Upper lobe of left lung (tissue), 6 donors: ENCODE measurements at regions not wholly inside any gene's neighbourhood (a gene's known extent, or its start where the extent isn't known, plus 50 kb on each side); places are given as distances from the start of the nearest gene placed in this dataset.

ENCODE experiments used
- ATAC-seq, 2 donors: fragments of 200-7000 bp; cut with Tn5 transposase; one replicate each; pipeline ENCODE4 v1.9.1; 2022; ENCODE audit warnings: mild to moderate bottlenecking in 2 of 2, moderate library complexity in 2 of 2; ENCODE audit not compliant: low FRiP score in 2 of 2
- DNase-seq, 2 donors: peaks; one replicate each; pipeline ENCODE4 v3.0.0-alpha.2; 2019 to 2020
- H3K27ac ChIP-seq, 4 donors: fragments of 200-600 bp; sonication (generic); one replicate each; pipeline ENCODE4 v1.5.1; 2016 to 2019
- H3K27me3 ChIP-seq, 4 donors: fragments of 200-600 bp; sonication (generic); one replicate each; pipeline ENCODE4 v1.5.1; 2017 to 2019
- H3K36me3 ChIP-seq, 4 donors: fragments of 200-600 bp; sonication (generic); one replicate each; pipeline ENCODE4 v1.5.1; 2016 to 2019
- H3K4me1 ChIP-seq, 4 donors: fragments of 200-600 bp; sonication (generic); one replicate each; pipeline ENCODE4 v1.5.1; 2018 to 2019
- H3K4me3 ChIP-seq, 4 donors: fragments of 200-600 bp; sonication (generic); one replicate each; pipeline ENCODE4 v1.5.1; 2017 to 2019; ENCODE audit warnings: mild to moderate bottlenecking in 2 of 4, moderate library complexity in 1 of 4
- H3K9me3 ChIP-seq, 4 donors: fragments of 200-600 bp; sonication (generic); one replicate each; pipeline ENCODE4 v1.5.1; 2018 to 2019
- CTCF ChIP-seq, 6 experiments: fragments of 450-650 bp in 4 of 6; fragments of 200-600 bp in 2 of 6; sonication (generic) in 2 of 6; IDR thresholded peaks; one replicate each; pipeline ENCODE4 v1.5.1; 2016 to 2019; ENCODE audit warnings: antibody characterized with exemption in 6 of 6
- EP300 ChIP-seq, 4 donors: sonication (generic); formaldehyde crosslinking; IDR thresholded peaks; one replicate each; pipeline ENCODE4 v1.5.1; 2017; ENCODE audit warnings: antibody characterized with exemption in 4 of 4, control low read depth in 2 of 4
- POLR2A ChIP-seq, 4 donors: fragments of 450-650 bp; IDR thresholded peaks; one replicate each; pipeline ENCODE4 v1.5.1; 2016 to 2017; ENCODE audit warnings: antibody characterized with exemption in 4 of 4, mild to moderate bottlenecking in 2 of 4
- POLR2AphosphoS5 ChIP-seq, 2 donors: sonication (generic); formaldehyde crosslinking; IDR thresholded peaks; one replicate each; pipeline ENCODE4 v1.5.1; 2017; ENCODE audit warnings: antibody characterized with exemption in 2 of 2
- WGBS, 2 donors: methylation state at CpG; one replicate each; pipeline ENCODE4 v1.1.5; 2017 to 2018; 5-methylcytosine and 5-hydroxymethylcytosine counted together
- donor health status: DM: no; HTN: no; CAD: no; lungs with moderate emphysema.
- donor health status: DM: no; HTN: yes; CAD: no; lungs with severe emphysema.

GRCh38 chr6:167555836-167556235, 230.9 kb downstream of the TTLL2 start:
- Histone ChIP-seq H3K4me1 (peaks cover 10 to 11% (median 11%) of the 10 kb centered on the region in 4 donors), H3K27ac (no peak overlapping the region), H3K27me3 (no peaks in the 10 kb centered on the region), H3K9me3 (peaks cover 0 to 10% (median 0%) of the 10 kb centered on the region in 4 donors), H3K36me3 (no peaks in the 10 kb centered on the region), H3K4me3 (no peak overlapping the region)
- no peak for ATAC-seq
- TF ChIP-seq CTCF (IDR thresholded peaks at IDR 0.05) (no peak), POLR2A (IDR thresholded peaks at IDR 0.05) (no peak), EP300 (IDR thresholded peaks at IDR 0.05) (no peak), POLR2AphosphoS5 (IDR thresholded peaks at IDR 0.05) (no peak)
- DNase-seq: no peak

GRCh38 chr6:167557675-167558074, 232.8 kb downstream of the TTLL2 start:
- peaks cover 0 to 10% (median 0%) of the 10 kb centered on the region in 4 donors for H3K9me3 ChIP-seq
- 89 to 96% methylated on average over 5 of the region's 5 CpGs for whole genome bisulfite sequencing, 2 donors
- no peak for ATAC-seq
- H3K27ac ChIP-seq: no peak overlapping the region
- H3K4me3 ChIP-seq: no peak overlapping the region
- no peaks in the 10 kb centered on the region for H3K36me3 ChIP-seq
- TF ChIP-seq EP300 (IDR thresholded peaks at IDR 0.05) (no peak), POLR2AphosphoS5 (IDR thresholded peaks at IDR 0.05) (no peak), POLR2A (IDR thresholded peaks at IDR 0.05) (no peak), CTCF (IDR thresholded peaks at IDR 0.05) (no peak)
- H3K27me3 ChIP-seq: no peaks in the 10 kb centered on the region
- H3K4me1 ChIP-seq: no peaks in the 10 kb centered on the region
- no peak for DNase-seq

DNA sequence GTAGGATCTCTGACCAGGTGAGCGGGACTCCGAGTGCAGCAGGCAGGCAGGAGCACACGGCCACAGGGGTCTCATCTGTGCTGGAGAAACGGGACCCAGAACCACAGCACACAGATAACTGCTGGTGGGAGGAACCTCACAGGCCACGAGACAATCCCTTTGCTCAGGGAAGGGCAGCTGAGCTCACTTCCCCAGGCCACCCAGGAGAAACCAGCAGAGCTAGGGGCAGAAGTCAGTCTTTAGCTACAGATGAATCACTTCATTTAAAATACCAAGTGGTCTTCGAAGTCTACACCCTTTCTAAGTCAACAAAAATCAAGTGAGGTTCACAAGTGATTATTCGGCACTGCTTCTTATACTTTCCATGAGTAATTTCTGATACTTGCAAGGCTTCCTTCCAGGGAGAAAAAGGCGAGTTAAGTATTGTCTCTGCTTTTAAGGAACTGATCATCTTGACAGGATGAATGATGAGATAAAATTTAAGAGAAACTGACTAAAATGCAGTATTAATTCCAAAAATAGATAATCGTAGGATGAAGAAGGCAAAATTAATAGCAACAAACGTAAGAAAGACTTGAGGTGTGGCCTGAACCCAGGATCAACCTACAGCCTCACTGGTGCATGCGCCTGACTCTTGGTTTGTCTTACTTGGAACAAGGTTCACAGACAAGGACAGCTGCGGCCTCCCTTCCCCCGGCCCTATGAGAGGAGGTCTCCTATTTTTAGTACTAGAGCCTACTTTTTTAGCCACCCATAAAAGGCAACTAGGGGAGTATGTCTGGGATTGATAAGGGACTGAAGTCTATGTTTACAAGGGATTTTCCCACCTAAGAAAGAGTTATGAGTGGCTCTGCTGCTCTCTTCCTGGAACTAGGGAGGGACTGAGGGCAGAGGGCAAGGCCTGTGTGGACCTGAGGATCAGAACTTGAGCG, 233.6 kb downstream of the TTLL2 start:
- Histone ChIP-seq H3K9me3 (peaks cover 0 to 10% (median 0%) of the 10 kb centered on the region in 4 donors), H3K4me3 (no peak overlapping the region), H3K36me3 (no peaks in the 10 kb centered on the region), H3K27ac (no peak overlapping the region), H3K4me1 (no peaks in the 10 kb centered on the region), H3K27me3 (no peaks in the 10 kb centered on the region)
- no peak for TF ChIP-seq POLR2A (IDR thresholded peaks at IDR 0.05)
- WGBS, 2 donors: 77 to 84% methylated on average over 10 to 14 of the region's 14 CpGs
- no peak for DNase-seq
- ATAC-seq: peak in 1 of 2 donors; percentile 36

- Histone ChIP-seq H3K4me1 (no peaks in the 10 kb centered on the region), H3K4me3 (no peak overlapping the region), H3K27me3 (no peaks in the 10 kb centered on the region), H3K9me3 (peaks cover 0 to 10% (median 0%) of the 10 kb centered on the region in 4 donors), H3K36me3 (no peaks in the 10 kb centered on the region), H3K27ac (no peak overlapping the region)
- ATAC-seq: no peak
- WGBS, 2 donors: 76 to 83% methylated on average over 14 to 15 of the region's 15 CpGs
- no peak for DNase-seq
- TF ChIP-seq POLR2A (IDR thresholded peaks at IDR 0.05) (no peak), EP300 (IDR thresholded peaks at IDR 0.05) (no peak), POLR2AphosphoS5 (IDR thresholded peaks at IDR 0.05) (no peak), CTCF (IDR thresholded peaks at IDR 0.05) (no peak)
Measured at GRCh38 chr6:167559675-167560479, 235.0 kb downstream of the TTLL2 start.
